Psoas muscle (tissue), 7 donors: ENCODE measurements at regions not wholly inside any gene's neighbourhood (a gene's known extent, or its start where the extent isn't known, plus 50 kb on each side); places are given as distances from the start of the nearest gene placed in this dataset.
A peak's percentile ranks its signal among the peaks of the same experiment; 100 is the strongest.

Experiments
- ATAC-seq, 4 donors: fragments of 200-7000 bp; cut with Tn5 transposase; one replicate each; pipeline ENCODE4 v1.9.1; 2020; ENCODE audit warnings: moderate library complexity in 3 of 4, mild to moderate bottlenecking in 2 of 4
- DNase-seq, 2 donors: peaks; one replicate each; pipeline ENCODE4 v3.0.0-alpha.2; 2020
- H3K27ac ChIP-seq: fragments of 200-600 bp; one replicate; pipeline ENCODE4 v1.8.0; 2022
- H3K27me3 ChIP-seq, 3 donors: fragments of 200-600 bp in 1 of 3; one replicate each; pipeline versions ENCODE4 v1.6.1 to v1.8.0; 2013 to 2022; ENCODE audit warnings: low read length in 2 of 3, mild to moderate bottlenecking in 2 of 3, moderate library complexity in 1 of 3; ENCODE audit not compliant: insufficient read depth in 3 of 3
- H3K36me3 ChIP-seq, 2 donors: fragments of 200-600 bp in 1 of 2; one replicate each; pipeline versions ENCODE4 v1.6.1 to v1.8.0; 2013 to 2022; ENCODE audit warnings: low read depth in 1 of 2, mild to moderate bottlenecking in 1 of 2, moderate library complexity in 1 of 2; ENCODE audit not compliant: insufficient read depth in 1 of 2
- H3K4me1 ChIP-seq: fragments of 200-600 bp; one replicate; pipeline ENCODE4 v1.8.0; 2022
- H3K4me3 ChIP-seq: fragments of 200-600 bp; one replicate; pipeline ENCODE4 v1.8.0; 2022; ENCODE audit warnings: mild to moderate bottlenecking
- H3K9me3 ChIP-seq: fragments of 200-600 bp; one replicate; pipeline ENCODE4 v1.8.0; 2022
- WGBS, 3 donors: extraction: QIAGEN DNeasy Blood & Tissue Kit; methylation state at CpG; one replicate each; pipeline versions ENCODE4 v1.1.6 to v1.1.7; 2013; 5-methylcytosine and 5-hydroxymethylcytosine counted together
- intact Hi-C, 2 donors: fragments of 100-400 bp; cut with DNase I; formaldehyde crosslinking; loops; one replicate each; pipeline versions ENCODE4 v1.11.0 to v1.14.2; 2022
- TF ChIP-seq, protein P1 (sequence below): fragments of 200-600 bp; IDR thresholded peaks from one replicate; pipeline ENCODE4 v1.8.0; 2022; ENCODE audit warnings: antibody characterized with exemption
- donor health status: healthy with polysubstance abuse.
- donor health status: DM: no; HTN: no; CAD: no; lungs with moderate emphysema.
- donor health status: Bipolar disorder and iron deficiency.
- donor health status: healthy.
- donor health status: DM: yes; HTN: yes; CAD: no.
- donor health status: DM: no; HTN: no; CAD: no.
- donor health status: DM: yes; HTN: yes; CAD: no.

DNA sequence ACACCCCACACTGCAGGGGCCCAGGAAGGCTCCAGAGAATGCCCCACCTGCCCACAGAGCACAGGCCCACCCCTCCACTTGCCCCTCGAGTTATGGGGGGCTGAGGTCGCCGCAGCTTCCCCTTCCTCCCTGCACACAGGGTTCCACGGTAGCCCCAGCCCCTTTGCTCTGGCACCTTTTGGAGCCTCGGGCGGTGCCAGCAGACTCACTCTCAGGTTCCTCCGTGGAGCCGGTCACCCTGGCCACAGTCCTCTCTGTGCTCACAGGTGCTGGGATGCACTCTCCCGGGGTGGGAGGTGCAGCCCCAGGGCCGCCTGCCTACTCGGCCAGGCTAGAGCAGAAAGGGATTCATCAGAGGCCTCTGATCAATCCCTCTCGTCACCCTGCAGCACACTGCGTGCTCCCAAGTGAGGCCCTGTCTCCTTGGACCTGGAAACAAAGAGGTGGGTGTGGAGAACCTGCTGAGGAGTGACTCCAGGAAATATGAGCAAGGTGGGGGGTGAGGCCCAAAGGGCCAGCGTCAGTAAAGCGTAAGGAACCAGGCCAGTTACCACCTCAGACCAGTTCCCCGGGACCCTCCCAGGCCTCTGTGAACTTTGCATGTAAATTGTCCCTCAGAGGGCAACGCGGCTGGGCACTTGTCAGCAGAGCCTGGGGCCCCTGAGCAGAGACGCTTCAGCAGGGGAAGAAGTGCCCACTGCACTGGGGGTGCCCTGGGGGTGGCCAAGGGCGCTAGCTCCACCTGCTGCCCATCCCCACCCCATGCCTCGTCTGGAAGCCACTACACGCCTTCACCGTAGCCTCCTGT, 167.8 kb downstream of the OLFM1 start:
- no peak overlapping the region for H3K27ac ChIP-seq
- peak in 3 of 4 donors; percentile 34 to 49 (median 37) for ATAC-seq
- TF ChIP-seq, protein P1, sequence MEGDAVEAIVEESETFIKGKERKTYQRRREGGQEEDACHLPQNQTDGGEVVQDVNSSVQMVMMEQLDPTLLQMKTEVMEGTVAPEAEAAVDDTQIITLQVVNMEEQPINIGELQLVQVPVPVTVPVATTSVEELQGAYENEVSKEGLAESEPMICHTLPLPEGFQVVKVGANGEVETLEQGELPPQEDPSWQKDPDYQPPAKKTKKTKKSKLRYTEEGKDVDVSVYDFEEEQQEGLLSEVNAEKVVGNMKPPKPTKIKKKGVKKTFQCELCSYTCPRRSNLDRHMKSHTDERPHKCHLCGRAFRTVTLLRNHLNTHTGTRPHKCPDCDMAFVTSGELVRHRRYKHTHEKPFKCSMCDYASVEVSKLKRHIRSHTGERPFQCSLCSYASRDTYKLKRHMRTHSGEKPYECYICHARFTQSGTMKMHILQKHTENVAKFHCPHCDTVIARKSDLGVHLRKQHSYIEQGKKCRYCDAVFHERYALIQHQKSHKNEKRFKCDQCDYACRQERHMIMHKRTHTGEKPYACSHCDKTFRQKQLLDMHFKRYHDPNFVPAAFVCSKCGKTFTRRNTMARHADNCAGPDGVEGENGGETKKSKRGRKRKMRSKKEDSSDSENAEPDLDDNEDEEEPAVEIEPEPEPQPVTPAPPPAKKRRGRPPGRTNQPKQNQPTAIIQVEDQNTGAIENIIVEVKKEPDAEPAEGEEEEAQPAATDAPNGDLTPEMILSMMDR = no peak
- intact Hi-C loops = loop anchor here in 1 of 2 donors (5.0 kb wide), 1 partner anchor 168 kb away; the partner anchor contains the start of gene OLFM1
- 79 to 82% (median 82%) methylated on average over 23 of the region's 23 CpGs for WGBS, 3 donors
- DNase-seq = peak in 1 of 2 donors; percentile 6
- H3K9me3 ChIP-seq = no peaks in the 10 kb centered on the region
- no peaks in the 10 kb centered on the region for H3K36me3 ChIP-seq
- no peaks in the 10 kb centered on the region for H3K4me1 ChIP-seq
- H3K4me3 ChIP-seq = no peak overlapping the region
- H3K27me3 ChIP-seq = peaks cover 0 to 30% (median 6%) of the 10 kb centered on the region in 3 donors

DNA sequence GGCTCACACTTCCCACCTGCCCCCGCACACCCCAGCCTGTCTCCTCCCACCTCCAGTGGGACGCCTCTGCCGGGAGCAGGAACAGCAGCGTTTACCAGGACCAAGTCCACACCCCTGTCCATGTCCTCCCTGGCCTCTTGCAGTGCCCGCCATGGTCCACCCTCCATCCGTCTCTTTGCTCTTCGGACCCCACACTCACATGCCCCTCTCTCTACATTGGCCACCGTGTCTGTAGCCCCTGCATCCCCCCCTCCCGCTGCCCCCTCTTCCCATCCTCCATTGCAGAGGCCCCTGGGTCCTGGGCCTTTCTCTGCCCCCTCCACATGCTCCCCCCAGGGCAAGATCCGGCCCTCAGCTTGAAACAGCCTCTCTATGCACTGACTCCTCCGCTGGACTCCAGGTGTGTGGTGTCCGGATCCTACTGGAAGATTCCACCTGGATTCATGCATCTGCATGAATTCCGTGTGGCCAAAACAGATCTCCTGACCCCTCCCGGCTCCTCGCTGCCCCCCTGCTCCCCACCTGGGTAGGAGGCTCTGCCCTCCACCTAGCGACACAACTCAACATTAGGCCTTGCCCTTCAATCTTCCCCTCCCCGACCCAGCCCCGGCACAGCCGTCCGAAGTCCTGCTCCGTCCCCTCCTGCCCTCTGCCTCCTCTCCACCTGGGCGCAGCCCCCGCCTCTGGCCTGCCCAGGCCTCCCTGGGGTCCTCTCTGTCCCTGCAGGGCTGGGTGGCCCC, 168.5 kb downstream of the OLFM1 start:
- H3K27ac ChIP-seq = no peak overlapping the region
- H3K9me3 ChIP-seq = no peaks in the 10 kb centered on the region
- H3K27me3 ChIP-seq = peaks cover 0 to 32% (median 8%) of the 10 kb centered on the region in 3 donors
- intact Hi-C loops = loop anchor here in 1 of 2 donors (5.0 kb wide), 1 partner anchor 169 kb away; the partner anchor contains the start of gene OLFM1
- TF ChIP-seq, protein P1 = no peak
- ATAC-seq = no peak
- no peaks in the 10 kb centered on the region for H3K4me1 ChIP-seq
- WGBS, 3 donors = 85 to 92% (median 88%) methylated on average over 19 to 23 of the region's 23 CpGs
- no peaks in the 10 kb centered on the region for H3K36me3 ChIP-seq
- no peak overlapping the region for H3K4me3 ChIP-seq
- DNase-seq = peak; percentile 11 to 27

DNA sequence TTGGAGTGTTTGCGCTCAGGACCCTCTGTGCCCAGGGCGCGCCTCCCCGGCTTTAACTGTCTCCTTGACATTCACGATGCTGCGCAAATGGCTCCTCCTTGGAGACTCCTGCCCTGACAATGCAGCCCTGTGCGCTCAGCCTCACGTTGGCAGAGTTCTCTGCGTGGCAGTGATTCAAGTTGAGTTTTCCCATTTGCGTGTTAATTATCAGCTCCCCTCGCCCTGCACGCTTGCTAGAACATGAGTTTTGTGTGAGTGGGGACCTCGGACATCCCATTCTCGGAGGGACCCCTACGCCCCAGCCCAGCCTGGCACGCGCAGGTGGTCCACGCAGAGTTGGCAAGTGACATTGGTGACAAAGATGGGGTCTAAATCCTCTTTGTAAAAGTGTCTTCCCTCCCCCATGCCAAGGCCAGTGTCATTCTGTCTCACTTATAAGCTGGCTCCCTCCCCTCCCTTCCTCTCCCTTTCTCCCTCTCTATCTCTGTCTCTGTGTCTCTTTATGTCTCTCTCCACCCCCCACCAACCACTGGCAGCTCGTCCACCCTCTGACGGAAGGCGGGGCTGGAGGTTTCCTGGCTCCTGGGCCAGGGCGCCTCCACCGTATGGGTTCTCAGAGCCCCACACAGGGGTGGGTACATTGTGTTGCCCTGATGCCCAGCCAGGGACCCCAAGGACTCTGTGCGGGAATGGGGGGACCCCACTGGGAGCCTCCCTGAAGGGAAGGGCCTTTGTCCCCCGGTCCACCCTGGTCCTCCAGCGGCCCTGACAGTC, 169.3 kb downstream of the OLFM1 start:
- 77 to 84% (median 79%) methylated on average over 26 of the region's 26 CpGs for WGBS, 3 donors
- no peaks in the 10 kb centered on the region for H3K9me3 ChIP-seq
- TF ChIP-seq, protein P1 = no peak
- peak; percentile 4 to 41 for DNase-seq
- no peaks in the 10 kb centered on the region for H3K36me3 ChIP-seq
- intact Hi-C loops = loop anchor here in 1 of 2 donors (5.0 kb wide), 1 partner anchor 169 kb away; the partner anchor contains the start of gene OLFM1
- H3K27ac ChIP-seq = no peak overlapping the region
- H3K27me3 ChIP-seq = peaks cover 0 to 29% (median 8%) of the 10 kb centered on the region in 3 donors
- H3K4me3 ChIP-seq = no peak overlapping the region
- H3K4me1 ChIP-seq = no peaks in the 10 kb centered on the region
- ATAC-seq = no peak

DNA sequence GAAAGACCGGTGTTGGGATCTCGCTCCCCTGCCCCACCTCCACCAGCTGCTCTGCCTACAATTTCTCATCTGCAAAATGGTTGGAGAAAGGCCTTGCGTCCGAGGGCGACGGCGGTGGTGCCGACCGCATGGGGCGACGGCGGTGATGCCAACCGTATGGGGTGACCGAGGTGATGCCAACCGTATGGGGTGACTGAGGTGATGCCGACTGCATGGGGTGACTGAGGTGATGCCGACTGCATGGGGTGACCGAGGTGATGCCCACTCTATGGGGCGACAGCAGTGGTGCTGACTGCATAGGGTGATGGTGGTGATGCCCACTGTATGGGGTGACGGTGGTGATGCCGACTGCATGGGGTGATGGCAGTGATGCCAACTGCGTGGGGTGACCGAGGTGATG, 171.0 kb downstream of the OLFM1 start:
- Histone ChIP-seq H3K36me3 (no peaks in the 10 kb centered on the region), H3K4me1 (no peaks in the 10 kb centered on the region), H3K9me3 (no peaks in the 10 kb centered on the region), H3K27me3 (peaks cover 0 to 37% (median 8%) of the 10 kb centered on the region in 3 donors), H3K4me3 (no peak overlapping the region), H3K27ac (no peak overlapping the region)
- intact Hi-C loops = loop anchor here in 1 of 2 donors (5.0 kb wide), 1 partner anchor 171 kb away; the partner anchor contains the start of gene OLFM1
- TF ChIP-seq, protein P1 = no peak
- no peak for ATAC-seq
- no peak for DNase-seq
- 92 to 95% (median 92%) methylated on average over 23 of the region's 23 CpGs for WGBS, 3 donors
